Liver (tissue), 7 donors: ENCODE measurements at regions not wholly inside any gene's neighbourhood (a gene's known extent, or its start where the extent isn't known, plus 50 kb on each side); places are given as distances from the start of the nearest gene placed in this dataset.

Experiments
- DNase-seq: peaks from one replicate; pipeline ENCODE4 v3.0.0-alpha.2; 2017; ENCODE audit warnings: low spot score
- H3K27ac ChIP-seq, 2 donors: one replicate each; pipeline ENCODE4 v1.7.0; 2013; ENCODE audit warnings: inconsistent platforms in 2 of 2, low read length in 2 of 2, control low read depth in 1 of 2, low read depth in 1 of 2, mild to moderate bottlenecking in 1 of 2
- H3K27me3 ChIP-seq, 4 donors: one replicate each; pipeline versions ENCODE4 v1.6.1 to v1.7.0; 2013; ENCODE audit warnings: low read length in 3 of 4, inconsistent platforms in 1 of 4, mild to moderate bottlenecking in 1 of 4, moderate library complexity in 1 of 4; ENCODE audit not compliant: control insufficient read depth in 4 of 4, insufficient read depth in 4 of 4
- H3K36me3 ChIP-seq, 4 donors: one replicate each; pipeline versions ENCODE4 v1.6.1 to v1.7.0; 2013; ENCODE audit warnings: low read length in 3 of 4, mild to moderate bottlenecking in 3 of 4, low read depth in 1 of 4, moderate library complexity in 1 of 4; ENCODE audit not compliant: control insufficient read depth in 4 of 4, insufficient read depth in 3 of 4
- H3K4me1 ChIP-seq, 4 donors: one replicate each; pipeline versions ENCODE4 v1.6.1 to v1.7.0; 2013; ENCODE audit warnings: low read length in 3 of 4, mild to moderate bottlenecking in 3 of 4, moderate library complexity in 1 of 4; ENCODE audit not compliant: control insufficient read depth in 4 of 4, insufficient read depth in 4 of 4
- H3K4me3 ChIP-seq, 3 donors: one replicate each; pipeline versions ENCODE4 v1.6.1 to v1.7.0; 2013; ENCODE audit warnings: low read length in 3 of 3, control low read depth in 1 of 3, low read depth in 1 of 3, mild to moderate bottlenecking in 1 of 3
- H3K9ac ChIP-seq, 2 donors: one replicate each; pipeline ENCODE4 v1.7.0; 2013; ENCODE audit warnings: low read length in 2 of 2, mild to moderate bottlenecking in 2 of 2, moderate library complexity in 2 of 2, control low read depth in 1 of 2, low read depth in 1 of 2
- H3K9me3 ChIP-seq, 4 donors: one replicate each; pipeline versions ENCODE4 v1.6.1 to v1.7.0; 2013; ENCODE audit warnings: low read length in 3 of 4; ENCODE audit not compliant: control insufficient read depth in 4 of 4
- EGR1 ChIP-seq, 2 donors: IDR thresholded peaks; 2 replicates each; pipeline ENCODE4 v1.6.1; 2016 to 2018; ENCODE audit warnings: antibody characterized with exemption in 2 of 2, low read depth in 2 of 2
- FOXA1 ChIP-seq: IDR thresholded peaks from 2 replicates; pipeline ENCODE4 v1.6.1; 2016; ENCODE audit warnings: antibody characterized with exemption
- FOXA2 ChIP-seq: IDR thresholded peaks from 2 replicates; pipeline ENCODE4 v1.6.1; 2016; ENCODE audit warnings: antibody characterized with exemption
- GABPA ChIP-seq, 2 donors: IDR thresholded peaks in 1 of 2; conservative IDR thresholded peaks in 1 of 2; 2 replicates each; pipeline ENCODE4 v1.6.1; 2016; ENCODE audit warnings: antibody characterized with exemption in 2 of 2, mild to moderate bottlenecking in 1 of 2, moderate library complexity in 1 of 2
- HNF4A ChIP-seq, 2 donors: conservative IDR thresholded peaks; 2 replicates each; pipeline ENCODE4 v1.6.1; 2016; ENCODE audit warnings: antibody characterized with exemption in 2 of 2, mild to moderate bottlenecking in 2 of 2
- HNF4G ChIP-seq: IDR thresholded peaks from 2 replicates; pipeline ENCODE4 v1.6.1; 2016; ENCODE audit warnings: antibody characterized with exemption
- JUND ChIP-seq, 2 donors: IDR thresholded peaks; 2 replicates each; pipeline ENCODE4 v1.6.1; 2016; ENCODE audit warnings: antibody characterized with exemption in 2 of 2
- MAX ChIP-seq: IDR thresholded peaks from 2 replicates; pipeline ENCODE4 v1.6.1; 2016; ENCODE audit warnings: antibody characterized with exemption
- NR2F2 ChIP-seq: IDR thresholded peaks from 2 replicates; pipeline ENCODE4 v1.6.1; 2016; ENCODE audit warnings: antibody characterized with exemption
- RAD21 ChIP-seq, 2 donors: IDR thresholded peaks; 2 replicates each; pipeline ENCODE4 v1.6.1; 2016; ENCODE audit warnings: antibody characterized with exemption in 2 of 2, mild to moderate bottlenecking in 2 of 2
- REST ChIP-seq: IDR thresholded peaks from 2 replicates; pipeline ENCODE4 v1.6.1; 2016; ENCODE audit warnings: antibody characterized with exemption, mild to moderate bottlenecking
- RXRA ChIP-seq, 2 donors: IDR thresholded peaks; 2 replicates each; pipeline ENCODE4 v1.6.1; 2017 to 2018; ENCODE audit warnings: antibody characterized with exemption in 2 of 2, mild to moderate bottlenecking in 1 of 2
- SP1 ChIP-seq: IDR thresholded peaks from 2 replicates; pipeline ENCODE4 v1.6.1; 2018; ENCODE audit warnings: antibody characterized with exemption, mild to moderate bottlenecking
- TAF1 ChIP-seq: conservative IDR thresholded peaks from 2 replicates; pipeline ENCODE4 v1.6.1; 2016; ENCODE audit warnings: antibody characterized with exemption, mild to moderate bottlenecking
- WGBS: extraction: QIAGEN DNeasy Blood & Tissue Kit; methylation state at CpG from one replicate; pipeline ENCODE4 v1.1.7; 2013; 5-methylcytosine and 5-hydroxymethylcytosine counted together
- TF ChIP-seq, protein P1 (sequence below): IDR thresholded peaks from 2 replicates; pipeline ENCODE4 v1.6.1; 2016; ENCODE audit warnings: antibody characterized with exemption
- TF ChIP-seq, protein P2 (sequence below): IDR thresholded peaks from 2 replicates; pipeline ENCODE4 v1.6.1; 2016; ENCODE audit warnings: antibody characterized with exemption
- donor health status: healthy.
- donor health status: healthy.
- donor health status: healthy.
- donor health status: healthy.

GRCh38 chr1:232131715-232132391, 498.1 kb downstream of the SIPA1L2 start:
- WGBS, result 85% methylated on average over 1 of the region's 1 CpG
- Histone ChIP-seq H3K9me3 (peaks cover 2 to 7% (median 4%) of the 10 kb centered on the region in 4 donors), H3K9ac (no peak overlapping the region)

GRCh38 chr1:232130815-232131480, 499.0 kb downstream of the SIPA1L2 start:
- DNase-seq, result no peak
- peaks cover 0 to 6% (median 0%) of the 10 kb centered on the region in 4 donors for H3K27me3 ChIP-seq
- no peak overlapping the region for H3K4me3 ChIP-seq
- H3K36me3 ChIP-seq, result no peaks in the 10 kb centered on the region
- peaks cover 0 to 3% (median 0%) of the 10 kb centered on the region in 4 donors for H3K4me1 ChIP-seq
- H3K9me3 ChIP-seq, result peaks cover 2 to 7% (median 3%) of the 10 kb centered on the region in 4 donors
- WGBS, result 80% methylated on average over 4 of the region's 4 CpGs
- no peak overlapping the region for H3K27ac ChIP-seq
- TF ChIP-seq RAD21 (IDR thresholded peaks at IDR 0.05) (no peak), RXRA (IDR thresholded peaks at IDR 0.05) (no peak), HNF4G (no peak), EGR1 (IDR thresholded peaks at IDR 0.05; ENCODE audit: low read depth in 2 of 2) (no peak), FOXA2 (no peak)
- TF ChIP-seq, protein P1, sequence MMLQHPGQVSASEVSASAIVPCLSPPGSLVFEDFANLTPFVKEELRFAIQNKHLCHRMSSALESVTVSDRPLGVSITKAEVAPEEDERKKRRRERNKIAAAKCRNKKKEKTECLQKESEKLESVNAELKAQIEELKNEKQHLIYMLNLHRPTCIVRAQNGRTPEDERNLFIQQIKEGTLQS, result no peak
- TF ChIP-seq, protein P2, sequence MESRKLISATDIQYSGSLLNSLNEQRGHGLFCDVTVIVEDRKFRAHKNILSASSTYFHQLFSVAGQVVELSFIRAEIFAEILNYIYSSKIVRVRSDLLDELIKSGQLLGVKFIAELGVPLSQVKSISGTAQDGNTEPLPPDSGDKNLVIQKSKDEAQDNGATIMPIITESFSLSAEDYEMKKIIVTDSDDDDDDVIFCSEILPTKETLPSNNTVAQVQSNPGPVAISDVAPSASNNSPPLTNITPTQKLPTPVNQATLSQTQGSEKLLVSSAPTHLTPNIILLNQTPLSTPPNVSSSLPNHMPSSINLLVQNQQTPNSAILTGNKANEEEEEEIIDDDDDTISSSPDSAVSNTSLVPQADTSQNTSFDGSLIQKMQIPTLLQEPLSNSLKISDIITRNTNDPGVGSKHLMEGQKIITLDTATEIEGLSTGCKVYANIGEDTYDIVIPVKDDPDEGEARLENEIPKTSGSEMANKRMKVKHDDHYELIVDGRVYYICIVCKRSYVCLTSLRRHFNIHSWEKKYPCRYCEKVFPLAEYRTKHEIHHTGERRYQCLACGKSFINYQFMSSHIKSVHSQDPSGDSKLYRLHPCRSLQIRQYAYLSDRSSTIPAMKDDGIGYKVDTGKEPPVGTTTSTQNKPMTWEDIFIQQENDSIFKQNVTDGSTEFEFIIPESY, result no peak
- no peak overlapping the region for H3K9ac ChIP-seq

More at GRCh38 chr1:232131715-232132391, 498.1 kb downstream of the SIPA1L2 start:
- no peak overlapping the region for H3K27ac ChIP-seq
- TF ChIP-seq NR2F2 (no peak), HNF4G (no peak), HNF4A (conservative IDR thresholded peaks at IDR 0.05) (no peak), JUND (IDR thresholded peaks at IDR 0.05) (no peak), SP1 (no peak), RAD21 (IDR thresholded peaks at IDR 0.05) (no peak)
- H3K4me3 ChIP-seq, result no peak overlapping the region
- DNase-seq, result no peak
- H3K27me3 ChIP-seq, result peaks cover 0 to 6% (median 0%) of the 10 kb centered on the region in 4 donors
- peaks cover 0 to 3% (median 0%) of the 10 kb centered on the region in 4 donors for H3K4me1 ChIP-seq
- no peaks in the 10 kb centered on the region for H3K36me3 ChIP-seq

- Histone ChIP-seq H3K9ac (no peak overlapping the region), H3K27ac (no peak overlapping the region), H3K27me3 (peaks cover 0 to 6% (median 0%) of the 10 kb centered on the region in 4 donors), H3K36me3 (no peaks in the 10 kb centered on the region), H3K4me3 (no peak overlapping the region), H3K9me3 (peaks cover 2 to 7% (median 3%) of the 10 kb centered on the region in 4 donors), H3K4me1 (no peaks in the 10 kb centered on the region)
- TF ChIP-seq FOXA1 (no peak), HNF4G (no peak), REST (no peak), NR2F2 (no peak), MAX (no peak), RAD21 (IDR thresholded peaks at IDR 0.05) (no peak), TAF1 (no peak), SP1 (no peak), FOXA2 (no peak), EGR1 (IDR thresholded peaks at IDR 0.05; ENCODE audit: low read depth in 2 of 2) (no peak), GABPA (IDR thresholded peaks at IDR 0.05 in 1 of 2, conservative IDR thresholded peaks at IDR 0.05 in 1 of 2) (no peak)
- TF ChIP-seq, protein P1, result no peak
- WGBS, result 74% methylated on average over 2 of the region's 2 CpGs
- DNase-seq, result no peak
Observed at GRCh38 chr1:232127190-232127589, 500.6 kb downstream of the DISC1 start.
